Body of pancreas (tissue), 4 donors: ENCODE measurements at regions not wholly inside any gene's neighbourhood (a gene's known extent, or its start where the extent isn't known, plus 50 kb on each side); places are given as distances from the start of the nearest gene placed in this dataset.

Source experiments
- ATAC-seq: fragments of 150-250 bp; one replicate; pipeline ENCODE4 v1.9.1; 2016
- DNase-seq, 4 donors: peaks; one replicate each; pipeline ENCODE4 v3.0.0-alpha.2; 2019
- H3K27ac ChIP-seq, 4 donors: fragments of 200-600 bp; sonication (generic); 1 replicate in 3 of 4; 2 replicates in 1 of 4; pipeline versions ENCODE4 v1.5.1 to v1.6.1; 2016 to 2019; ENCODE audit warnings: mild to moderate bottlenecking in 1 of 4, mixed read lengths in 1 of 4, moderate library complexity in 1 of 4
- H3K27me3 ChIP-seq, 2 donors: fragments of 200-600 bp; sonication (generic); one replicate each; pipeline ENCODE4 v1.6.0; 2016; ENCODE audit warnings: mild to moderate bottlenecking in 1 of 2
- H3K36me3 ChIP-seq, 2 donors: fragments of 200-600 bp; sonication (generic); replicated peaks in 1 of 2; 2 replicates each; pipeline ENCODE4 v1.5.1; 2016; ENCODE audit warnings: low read depth in 2 of 2; ENCODE audit not compliant: insufficient read depth in 1 of 2
- H3K4me1 ChIP-seq: fragments of 200-600 bp; sonication (generic); one replicate; pipeline ENCODE4 v1.6.0; 2016
- H3K4me3 ChIP-seq, 2 donors: fragments of 200-600 bp; sonication (generic); 1 replicate in 1 of 2; 2 replicates in 1 of 2; pipeline ENCODE4 v1.5.1; 2016 to 2019
- H3K9me3 ChIP-seq, 3 donors: fragments of 200-600 bp; sonication (generic); 1 replicate in 2 of 3; 2 replicates in 1 of 3; pipeline ENCODE4 v1.5.1; 2016
- POLR2A ChIP-seq, 3 donors: fragments of 450-650 bp; IDR thresholded peaks; one replicate each; pipeline ENCODE4 v1.6.1; 2016; ENCODE audit warnings: antibody characterized with exemption in 3 of 3, mild to moderate bottlenecking in 2 of 3
- WGBS, 2 donors: methylation state at CpG; one replicate each; pipeline ENCODE4 v1.1.5; 2017; 5-methylcytosine and 5-hydroxymethylcytosine counted together
- intact Hi-C: fragments of 100-400 bp; cut with DNase I; formaldehyde crosslinking; loops from one replicate; pipeline ENCODE4 v1.15.1; 2023
- TF ChIP-seq, protein P1 (sequence below), 7 experiments: fragments of 450-650 bp in 4 of 7; fragments of 200-600 bp in 3 of 7; sonication (generic) in 3 of 7; IDR thresholded peaks; one replicate each; pipeline ENCODE4 v1.5.1; 2016 to 2019; ENCODE audit warnings: antibody characterized with exemption in 7 of 7

DNA sequence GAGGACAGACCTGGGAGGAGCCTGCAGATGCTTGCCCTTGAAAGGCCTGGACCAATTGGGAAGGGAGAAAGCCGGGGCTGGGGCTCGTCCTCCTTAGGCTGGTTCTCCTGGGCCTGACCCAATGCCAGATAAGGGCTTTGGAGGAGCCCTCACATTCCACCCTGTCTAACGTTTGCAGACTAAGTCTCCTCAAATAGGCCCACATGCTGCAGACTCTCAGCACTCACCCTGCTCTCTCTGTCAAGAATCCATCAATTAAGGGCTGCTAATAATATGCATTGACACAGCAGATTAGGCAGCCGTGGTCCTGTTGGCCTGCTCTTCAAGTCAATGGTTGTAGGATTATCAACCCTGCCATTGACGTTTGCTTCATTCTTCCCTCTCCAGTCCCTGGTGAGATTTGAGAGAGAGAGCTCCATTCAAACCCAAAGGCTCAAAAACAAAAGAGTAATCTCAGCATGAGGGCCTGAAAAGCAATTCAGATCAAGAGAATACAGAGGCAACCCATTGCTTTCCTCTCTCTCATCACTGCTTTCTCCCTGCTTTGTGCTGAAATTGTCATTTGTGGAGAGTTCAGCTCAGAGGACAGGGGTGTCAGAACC is 167.6 kb downstream of the INSIG2 start:
- TF ChIP-seq, protein P1, sequence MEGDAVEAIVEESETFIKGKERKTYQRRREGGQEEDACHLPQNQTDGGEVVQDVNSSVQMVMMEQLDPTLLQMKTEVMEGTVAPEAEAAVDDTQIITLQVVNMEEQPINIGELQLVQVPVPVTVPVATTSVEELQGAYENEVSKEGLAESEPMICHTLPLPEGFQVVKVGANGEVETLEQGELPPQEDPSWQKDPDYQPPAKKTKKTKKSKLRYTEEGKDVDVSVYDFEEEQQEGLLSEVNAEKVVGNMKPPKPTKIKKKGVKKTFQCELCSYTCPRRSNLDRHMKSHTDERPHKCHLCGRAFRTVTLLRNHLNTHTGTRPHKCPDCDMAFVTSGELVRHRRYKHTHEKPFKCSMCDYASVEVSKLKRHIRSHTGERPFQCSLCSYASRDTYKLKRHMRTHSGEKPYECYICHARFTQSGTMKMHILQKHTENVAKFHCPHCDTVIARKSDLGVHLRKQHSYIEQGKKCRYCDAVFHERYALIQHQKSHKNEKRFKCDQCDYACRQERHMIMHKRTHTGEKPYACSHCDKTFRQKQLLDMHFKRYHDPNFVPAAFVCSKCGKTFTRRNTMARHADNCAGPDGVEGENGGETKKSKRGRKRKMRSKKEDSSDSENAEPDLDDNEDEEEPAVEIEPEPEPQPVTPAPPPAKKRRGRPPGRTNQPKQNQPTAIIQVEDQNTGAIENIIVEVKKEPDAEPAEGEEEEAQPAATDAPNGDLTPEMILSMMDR (IDR thresholded peaks at IDR 0.05) = no peak
- no peak for TF ChIP-seq POLR2A (IDR thresholded peaks at IDR 0.05)
- Histone ChIP-seq H3K9me3 (no peaks in the 10 kb centered on the region), H3K4me3 (no peak overlapping the region), H3K27me3 (no peaks in the 10 kb centered on the region), H3K4me1 (peaks cover 10% of the 10 kb centered on the region), H3K36me3 (no peaks in the 10 kb centered on the region), H3K27ac (no peak overlapping the region)
- intact Hi-C loops = no loop called here
- WGBS, 2 donors = 26 to 31% methylated on average over 4 to 5 of the region's 5 CpGs
- no peak for ATAC-seq
- no peak for DNase-seq

DNA sequence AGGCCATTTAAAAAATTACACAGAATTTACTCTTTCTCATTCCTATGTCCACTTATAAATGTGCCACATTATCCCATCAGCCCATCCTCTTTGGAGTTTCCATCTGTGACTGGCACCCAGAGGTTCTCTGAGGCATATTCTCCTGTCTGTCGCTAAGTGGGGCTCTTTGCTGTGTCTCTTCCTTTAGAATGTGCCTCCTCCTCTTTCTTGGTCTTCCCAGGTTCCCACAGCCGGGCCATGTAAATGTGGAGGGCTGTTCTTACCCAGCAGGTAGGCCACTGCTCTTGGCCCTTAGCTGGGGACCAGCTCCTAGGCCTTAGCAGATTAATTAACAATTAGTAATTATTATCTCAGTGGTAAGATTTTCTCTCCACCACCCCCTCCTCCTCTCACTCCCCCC is 167.0 kb downstream of the INSIG2 start:
- H3K27ac ChIP-seq = no peak overlapping the region
- no peak overlapping the region for H3K4me3 ChIP-seq
- H3K36me3 ChIP-seq = no peaks in the 10 kb centered on the region
- peaks cover 10% of the 10 kb centered on the region for H3K4me1 ChIP-seq
- H3K27me3 ChIP-seq = no peaks in the 10 kb centered on the region
- WGBS, 2 donors = 89 to 90% methylated on average over 2 of the region's 2 CpGs
- intact Hi-C loops = no loop called here
- H3K9me3 ChIP-seq = no peaks in the 10 kb centered on the region
- DNase-seq (no peak), ATAC-seq (no peak)
- no peak for TF ChIP-seq POLR2A (IDR thresholded peaks at IDR 0.05)
- TF ChIP-seq, protein P1 (IDR thresholded peaks at IDR 0.05) = no peak

DNA sequence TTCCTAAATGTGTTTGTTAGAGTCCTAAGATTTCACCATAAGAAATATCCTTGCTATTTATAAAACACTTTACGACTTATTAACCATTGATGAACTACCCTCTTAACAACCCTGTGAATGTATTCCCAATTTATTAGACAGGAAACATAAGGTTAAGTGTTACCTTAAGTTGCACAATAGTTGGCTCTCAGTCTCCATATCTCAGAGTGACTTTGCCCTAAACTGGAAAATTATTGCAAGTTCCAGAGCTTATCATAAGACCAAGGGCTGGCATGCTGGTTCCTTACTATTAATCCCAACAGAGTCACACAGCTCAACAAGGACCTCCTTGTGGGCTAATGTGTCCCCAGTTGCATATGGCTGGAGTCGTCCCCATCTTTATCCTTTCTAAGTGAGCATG is 165.8 kb downstream of the INSIG2 start:
- TF ChIP-seq, protein P1 (IDR thresholded peaks at IDR 0.05) = no peak
- no peak for TF ChIP-seq POLR2A (IDR thresholded peaks at IDR 0.05)
- 28 to 41% methylated on average over 2 of the region's 2 CpGs for WGBS, 2 donors
- Histone ChIP-seq H3K4me1 (peaks cover 10% of the 10 kb centered on the region), H3K9me3 (no peaks in the 10 kb centered on the region), H3K27me3 (no peaks in the 10 kb centered on the region), H3K27ac (no peak overlapping the region), H3K36me3 (no peaks in the 10 kb centered on the region), H3K4me3 (no peak overlapping the region)
- ATAC-seq = no peak
- intact Hi-C loops = no loop called here
- no peak for DNase-seq

DNA sequence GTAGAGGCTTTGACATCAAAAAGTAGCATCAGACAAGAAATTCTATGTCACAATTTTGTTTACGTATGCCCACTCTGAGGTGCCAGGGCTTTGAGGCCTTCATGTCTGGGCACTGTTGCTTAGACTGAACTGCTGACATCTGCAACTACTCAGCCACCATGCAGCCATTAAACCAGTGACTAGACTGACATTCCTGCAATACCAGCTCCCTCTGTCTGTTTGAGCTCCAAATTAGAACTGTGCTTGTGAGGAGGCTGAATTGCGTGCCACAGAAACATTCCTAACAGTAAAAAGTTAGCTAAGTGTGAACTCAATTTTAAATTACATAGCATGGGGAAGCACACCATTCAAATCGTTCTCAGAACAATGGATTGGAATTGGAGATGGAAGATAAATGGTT is 163.2 kb downstream of the INSIG2 start:
- intact Hi-C loops = no loop called here
- Histone ChIP-seq H3K27me3 (no peaks in the 10 kb centered on the region), H3K27ac (no peak overlapping the region), H3K36me3 (no peaks in the 10 kb centered on the region), H3K4me1 (peaks cover 10% of the 10 kb centered on the region), H3K9me3 (no peaks in the 10 kb centered on the region), H3K4me3 (no peak overlapping the region)
- 88% methylated on average over 3 of the region's 3 CpGs for WGBS, 2 donors
- ATAC-seq (no peak), DNase-seq (no peak)
- no peak for TF ChIP-seq POLR2A (IDR thresholded peaks at IDR 0.05)
- TF ChIP-seq, protein P1 (IDR thresholded peaks at IDR 0.05) = no peak

DNA sequence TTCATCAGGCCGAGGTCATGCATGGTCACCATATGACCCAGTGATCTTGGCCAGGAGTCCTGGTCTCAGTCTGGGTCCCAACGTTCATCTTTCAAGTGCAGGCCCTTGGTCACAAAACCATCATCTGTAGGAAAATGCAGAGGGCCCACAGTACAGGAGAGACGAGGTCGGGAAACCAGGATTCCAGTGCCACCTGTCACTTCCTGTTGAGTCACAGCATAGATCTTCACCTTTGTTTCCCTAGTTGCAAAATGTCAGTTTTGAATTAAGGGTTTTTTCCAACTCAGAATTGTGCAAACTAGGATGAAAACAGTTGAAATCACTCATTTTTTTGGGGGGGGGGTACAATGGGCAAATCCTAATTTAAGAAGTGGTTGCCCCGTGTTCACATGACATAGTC is 162.2 kb downstream of the INSIG2 start:
- H3K27me3 ChIP-seq = no peaks in the 10 kb centered on the region
- no peaks in the 10 kb centered on the region for H3K9me3 ChIP-seq
- DNase-seq (no peak), ATAC-seq (no peak)
- WGBS, 2 donors = 74 to 75% methylated on average over 5 of the region's 5 CpGs
- H3K4me1 ChIP-seq = peaks cover 10% of the 10 kb centered on the region
- no peaks in the 10 kb centered on the region for H3K36me3 ChIP-seq
- H3K4me3 ChIP-seq = no peak overlapping the region
- no peak for TF ChIP-seq POLR2A (IDR thresholded peaks at IDR 0.05)
- TF ChIP-seq, protein P1 (IDR thresholded peaks at IDR 0.05) = no peak
- no peak overlapping the region for H3K27ac ChIP-seq
- intact Hi-C loops = no loop called here
